ENCODE measurements at regions not wholly inside any gene's neighbourhood (a gene's known extent, or its start where the extent isn't known, plus 50 kb on each side); places are given as distances from the start of the nearest gene placed in this dataset.

DNA sequence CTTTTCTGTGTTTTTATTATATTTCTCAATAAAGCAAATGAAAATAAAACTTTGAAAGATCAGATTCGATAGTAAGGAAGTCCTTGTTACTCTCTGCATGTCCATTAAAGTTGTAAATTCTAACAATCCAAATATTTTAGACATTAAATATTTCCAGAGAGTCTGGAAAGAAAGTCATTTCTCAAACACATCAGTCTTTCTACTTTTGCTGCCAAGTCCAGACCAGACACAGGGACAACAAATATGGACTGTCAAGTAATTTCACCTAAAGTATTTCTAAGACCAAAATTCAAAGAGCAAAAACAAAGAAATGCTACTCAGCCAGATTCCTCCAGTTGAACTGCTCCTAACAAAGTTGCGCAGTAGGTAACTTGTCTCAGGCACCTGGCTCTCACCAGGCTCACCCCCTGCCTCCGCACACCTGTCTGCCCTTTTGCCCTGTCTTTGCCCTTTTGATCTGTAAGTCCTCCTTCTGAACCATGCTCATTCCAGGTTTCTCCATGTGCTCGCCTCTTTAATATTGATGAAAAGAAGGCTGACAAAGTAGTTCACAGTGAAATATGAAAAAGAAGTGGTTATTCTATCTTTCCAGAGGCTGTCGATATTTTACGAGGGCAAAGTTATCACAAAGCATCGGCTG is 300.5 kb downstream of the C7orf25 start:
- H3K4me3 ChIP-seq (ENCODE audit: low read depth, low read length): no peak overlapping the region
- TF ChIP-seq, protein P1, sequence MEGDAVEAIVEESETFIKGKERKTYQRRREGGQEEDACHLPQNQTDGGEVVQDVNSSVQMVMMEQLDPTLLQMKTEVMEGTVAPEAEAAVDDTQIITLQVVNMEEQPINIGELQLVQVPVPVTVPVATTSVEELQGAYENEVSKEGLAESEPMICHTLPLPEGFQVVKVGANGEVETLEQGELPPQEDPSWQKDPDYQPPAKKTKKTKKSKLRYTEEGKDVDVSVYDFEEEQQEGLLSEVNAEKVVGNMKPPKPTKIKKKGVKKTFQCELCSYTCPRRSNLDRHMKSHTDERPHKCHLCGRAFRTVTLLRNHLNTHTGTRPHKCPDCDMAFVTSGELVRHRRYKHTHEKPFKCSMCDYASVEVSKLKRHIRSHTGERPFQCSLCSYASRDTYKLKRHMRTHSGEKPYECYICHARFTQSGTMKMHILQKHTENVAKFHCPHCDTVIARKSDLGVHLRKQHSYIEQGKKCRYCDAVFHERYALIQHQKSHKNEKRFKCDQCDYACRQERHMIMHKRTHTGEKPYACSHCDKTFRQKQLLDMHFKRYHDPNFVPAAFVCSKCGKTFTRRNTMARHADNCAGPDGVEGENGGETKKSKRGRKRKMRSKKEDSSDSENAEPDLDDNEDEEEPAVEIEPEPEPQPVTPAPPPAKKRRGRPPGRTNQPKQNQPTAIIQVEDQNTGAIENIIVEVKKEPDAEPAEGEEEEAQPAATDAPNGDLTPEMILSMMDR (IDR thresholded peaks at IDR 0.05; ENCODE audit: insufficient read depth, low read length, poor library complexity, severe bottlenecking): no peak
- H3K36me3 ChIP-seq (ENCODE audit: control insufficient read depth, insufficient read depth, low read length): no peaks in the 10 kb centered on the region
- DNase-seq (ENCODE audit: low read depth): no peak
- no peaks in the 10 kb centered on the region for H3K27me3 ChIP-seq (ENCODE audit: control insufficient read depth, insufficient read depth, low read length)

DNA sequence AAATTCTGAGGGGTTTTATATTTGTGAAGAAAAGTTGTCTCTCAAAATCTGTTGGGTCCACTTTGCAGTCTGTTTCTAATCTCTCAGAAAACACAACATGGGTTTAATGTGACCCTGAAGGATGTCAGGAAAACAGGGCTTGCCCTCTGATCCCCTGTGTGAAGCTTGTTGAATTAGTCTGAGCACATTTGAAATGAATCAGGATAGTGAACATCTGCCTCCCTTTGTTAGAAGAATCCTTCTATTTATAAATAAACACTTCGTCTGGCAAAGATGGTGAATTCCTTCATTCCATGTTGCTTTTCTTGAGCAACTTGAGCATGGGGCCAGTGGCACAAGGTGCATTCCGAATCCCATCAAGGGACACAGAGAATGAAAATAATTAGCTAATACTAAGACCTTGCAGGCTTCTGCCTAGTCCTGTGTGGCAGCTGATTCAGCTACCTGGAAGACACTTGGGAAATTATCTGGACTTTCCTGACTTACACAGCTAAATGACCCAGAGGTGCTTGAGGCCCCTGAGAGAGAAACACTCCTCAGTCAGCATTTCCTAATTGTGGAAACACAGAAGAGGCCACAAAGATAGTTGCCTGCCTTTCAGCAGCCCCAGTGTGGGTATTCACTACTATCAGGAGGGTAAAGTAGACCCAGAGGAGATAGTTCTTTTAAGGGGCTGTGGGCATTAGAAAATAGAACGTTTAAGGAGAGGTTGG is 305.5 kb downstream of the C7orf25 start:
- no peaks in the 10 kb centered on the region for H3K27me3 ChIP-seq (ENCODE audit: control insufficient read depth, insufficient read depth, low read length)
- TF ChIP-seq, protein P1 (IDR thresholded peaks at IDR 0.05; ENCODE audit: insufficient read depth, low read length, poor library complexity, severe bottlenecking): no peak
- no peak overlapping the region for H3K4me3 ChIP-seq (ENCODE audit: low read depth, low read length)
- no peaks in the 10 kb centered on the region for H3K36me3 ChIP-seq (ENCODE audit: control insufficient read depth, insufficient read depth, low read length)
- DNase-seq (ENCODE audit: low read depth): no peak

DNA sequence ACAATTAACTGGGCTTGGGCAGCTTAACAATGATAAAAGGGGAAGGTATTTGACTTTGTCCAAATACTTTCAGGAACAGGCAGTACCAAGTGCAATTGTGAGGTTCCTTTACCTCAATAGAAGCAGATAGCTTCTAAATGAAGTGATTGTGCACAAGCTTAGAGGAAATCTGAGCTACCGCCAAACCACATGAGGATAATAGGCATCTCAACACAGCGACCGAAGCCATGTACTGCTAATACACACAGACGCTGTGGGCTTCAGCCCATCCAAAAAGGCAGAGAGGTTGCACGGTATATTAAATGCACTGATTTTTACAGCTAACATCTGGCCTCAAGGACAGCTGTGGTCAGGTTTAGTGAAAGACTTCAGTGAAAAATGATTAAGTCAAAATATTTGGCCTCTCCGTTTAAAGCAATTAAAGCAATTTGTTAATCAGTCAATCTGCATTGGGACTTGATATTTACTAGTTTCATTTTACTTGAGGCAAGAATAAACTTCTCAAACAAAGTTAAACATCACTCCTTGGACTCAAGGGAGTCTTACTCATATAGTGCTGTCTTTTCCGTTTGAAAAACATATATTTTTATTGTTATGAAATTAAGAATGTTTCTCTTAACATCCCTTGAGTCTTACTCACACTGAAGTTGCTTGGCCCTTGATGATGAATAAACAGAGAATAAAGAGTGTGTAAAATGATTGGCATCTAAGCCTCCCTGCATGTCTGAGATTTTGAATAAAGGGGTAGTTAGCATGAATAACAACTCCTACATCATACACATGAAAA is 306.3 kb downstream of the C7orf25 start:
- no peak overlapping the region for H3K4me3 ChIP-seq (ENCODE audit: low read depth, low read length)
- no peaks in the 10 kb centered on the region for H3K36me3 ChIP-seq (ENCODE audit: control insufficient read depth, insufficient read depth, low read length)
- TF ChIP-seq, protein P1 (IDR thresholded peaks at IDR 0.05; ENCODE audit: insufficient read depth, low read length, poor library complexity, severe bottlenecking): no peak
- no peaks in the 10 kb centered on the region for H3K27me3 ChIP-seq (ENCODE audit: control insufficient read depth, insufficient read depth, low read length)
- DNase-seq (ENCODE audit: low read depth): no peak

DNA sequence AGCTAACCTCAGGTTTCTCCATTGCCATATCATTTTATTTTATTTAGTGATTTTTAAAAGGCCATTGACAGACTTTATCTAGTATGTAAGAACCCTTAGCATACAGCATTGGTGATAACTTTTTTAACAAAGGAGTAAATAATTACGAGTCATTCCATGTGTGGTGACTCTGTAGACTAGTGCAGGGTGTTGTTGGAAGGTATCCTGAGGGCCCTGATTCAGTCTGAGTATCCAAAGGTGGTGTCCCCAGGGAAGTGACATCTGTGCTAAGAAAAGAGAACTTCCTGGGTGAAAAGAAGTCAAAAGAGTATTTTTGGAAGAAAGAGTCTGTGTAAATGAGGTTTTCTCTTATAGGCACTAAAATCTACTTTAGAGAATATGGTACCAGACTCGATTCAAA is 308.4 kb downstream of the C7orf25 start:
- Histone ChIP-seq H3K4me3 (ENCODE audit: low read depth, low read length) (no peak overlapping the region), H3K27me3 (ENCODE audit: control insufficient read depth, insufficient read depth, low read length) (no peaks in the 10 kb centered on the region), H3K36me3 (ENCODE audit: control insufficient read depth, insufficient read depth, low read length) (no peaks in the 10 kb centered on the region)
- no peak for DNase-seq (ENCODE audit: low read depth)
- TF ChIP-seq, protein P1 (IDR thresholded peaks at IDR 0.05; ENCODE audit: insufficient read depth, low read length, poor library complexity, severe bottlenecking): no peak

DNA sequence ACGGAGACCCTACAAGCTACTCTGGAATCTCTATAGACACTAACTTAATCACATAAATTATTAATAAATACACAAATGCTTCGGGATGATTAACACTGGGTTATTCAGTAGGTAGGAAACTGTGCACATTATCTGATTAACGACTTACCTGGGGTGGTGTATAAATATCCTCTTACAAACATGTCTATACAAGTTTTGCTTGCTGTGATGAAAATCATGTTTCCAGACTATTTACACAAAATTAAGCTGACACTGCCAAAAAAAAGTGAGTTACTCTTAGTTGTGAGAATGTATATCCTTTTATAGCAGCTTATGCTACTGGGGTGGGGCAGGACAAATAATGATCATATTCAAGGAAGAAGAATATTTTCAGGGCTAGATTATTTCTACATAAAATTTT is 314.6 kb downstream of the C7orf25 start:
- H3K36me3 ChIP-seq (ENCODE audit: control insufficient read depth, insufficient read depth, low read length): no peaks in the 10 kb centered on the region
- TF ChIP-seq, protein P1 (IDR thresholded peaks at IDR 0.05; ENCODE audit: insufficient read depth, low read length, poor library complexity, severe bottlenecking): no peak
- H3K4me3 ChIP-seq (ENCODE audit: low read depth, low read length): no peak overlapping the region
- no peaks in the 10 kb centered on the region for H3K27me3 ChIP-seq (ENCODE audit: control insufficient read depth, insufficient read depth, low read length)
- no peak for DNase-seq (ENCODE audit: low read depth)

Measured in kidney epithelial cell (primary cell).